Keratinocyte (primary cell): ENCODE measurements at regions not wholly inside any gene's neighbourhood (a gene's known extent, or its start where the extent isn't known, plus 50 kb on each side); places are given as distances from the start of the nearest gene placed in this dataset.
"Not testable (repeated sequence)": the region's sequence is repeated elsewhere in the genome, so short reads cannot be mapped to it uniquely, and the experiment has no call there.

Experiments used
- DNase-seq: peaks from one replicate; pipeline ENCODE4 v3.0.0-alpha.2; 2011; ENCODE audit warnings: low read depth, missing footprints, low spot score
- FAIRE-seq: peaks from 2 replicates; lab custom pipeline; 2011; peaks lifted over from hg19 to GRCh38; lab: Jason Lieb, UNC
- H2AFZ ChIP-seq: 2 replicates; pipeline ENCODE4 v1.6.0; 2012; ENCODE audit warnings: low read length, control low read depth, inconsistent platforms; ENCODE audit not compliant: control insufficient read depth
- H3K27ac ChIP-seq: 2 replicates; pipeline ENCODE4 v1.5.1; 2011; ENCODE audit warnings: low read length; ENCODE audit not compliant: control insufficient read depth, insufficient read depth
- H3K27me3 ChIP-seq: 3 replicates; pipeline ENCODE4 v1.6.0; 2011; ENCODE audit warnings: low read length; ENCODE audit not compliant: control insufficient read depth, insufficient read depth; ENCODE audit errors: extremely low read depth
- H3K36me3 ChIP-seq, 2 experiments: 2 replicates in 1 of 2; 3 replicates in 1 of 2; pipeline ENCODE4 v1.5.1; 2011; ENCODE audit warnings: low read length in 2 of 2, mild to moderate bottlenecking in 1 of 2; ENCODE audit not compliant: control insufficient read depth in 2 of 2, insufficient read depth in 2 of 2; ENCODE audit errors: extremely low read depth in 1 of 2
- H3K4me1 ChIP-seq: 3 replicates; pipeline ENCODE4 v1.5.1; 2011; ENCODE audit warnings: low read length; ENCODE audit not compliant: control insufficient read depth, insufficient read depth; ENCODE audit errors: extremely low read depth
- H3K4me2 ChIP-seq: 3 replicates; pipeline ENCODE4 v1.6.0; 2011; ENCODE audit warnings: low read depth, low read length; ENCODE audit not compliant: control insufficient read depth, insufficient read depth; ENCODE audit errors: extremely low read depth
- H3K4me3 ChIP-seq, 3 experiments: fragments of 200-600 bp in 1 of 3; sonication (generic) in 1 of 3; 2 replicates in 2 of 3; 3 replicates in 1 of 3; pipeline ENCODE4 v1.5.1; 2011 to 2016; ENCODE audit warnings: low read length in 3 of 3, mild to moderate bottlenecking in 3 of 3, control low read depth in 2 of 3, inconsistent platforms in 1 of 3, low read depth in 1 of 3, mixed read lengths in 1 of 3, mixed run types in 1 of 3, moderate library complexity in 1 of 3; ENCODE audit not compliant: control insufficient read depth in 2 of 3, insufficient read depth in 2 of 3; ENCODE audit errors: extremely low read depth in 1 of 3
- H3K79me2 ChIP-seq: 2 replicates; pipeline ENCODE4 v1.6.0; 2012; ENCODE audit warnings: low read length; ENCODE audit not compliant: control insufficient read depth, insufficient read depth
- H3K9ac ChIP-seq: 3 replicates; pipeline ENCODE4 v1.6.0; 2011; ENCODE audit warnings: low read length; ENCODE audit not compliant: control insufficient read depth, insufficient read depth; ENCODE audit errors: extremely low read depth
- H3K9me1 ChIP-seq: 3 replicates; pipeline ENCODE4 v1.6.0; 2011; ENCODE audit warnings: low read length; ENCODE audit not compliant: control insufficient read depth, insufficient read depth; ENCODE audit errors: extremely low read depth
- H3K9me3 ChIP-seq: 2 replicates; pipeline ENCODE4 v1.5.1; 2012; ENCODE audit warnings: low read depth, low read length; ENCODE audit not compliant: control insufficient read depth
- H4K20me1 ChIP-seq: 3 replicates; pipeline ENCODE4 v1.6.0; 2011; ENCODE audit warnings: low read length; ENCODE audit not compliant: control insufficient read depth, insufficient read depth; ENCODE audit errors: extremely low read depth
- dilution Hi-C: fragments of 300-500 bp; cut with MboI; formaldehyde crosslinking; loops from one replicate; pipeline ENCODE4 v1.7.0; 2020; ENCODE audit warnings: low sequenced_read_pairs; ENCODE audit not compliant: extremely low pct_ligation_motif_present

DNA sequence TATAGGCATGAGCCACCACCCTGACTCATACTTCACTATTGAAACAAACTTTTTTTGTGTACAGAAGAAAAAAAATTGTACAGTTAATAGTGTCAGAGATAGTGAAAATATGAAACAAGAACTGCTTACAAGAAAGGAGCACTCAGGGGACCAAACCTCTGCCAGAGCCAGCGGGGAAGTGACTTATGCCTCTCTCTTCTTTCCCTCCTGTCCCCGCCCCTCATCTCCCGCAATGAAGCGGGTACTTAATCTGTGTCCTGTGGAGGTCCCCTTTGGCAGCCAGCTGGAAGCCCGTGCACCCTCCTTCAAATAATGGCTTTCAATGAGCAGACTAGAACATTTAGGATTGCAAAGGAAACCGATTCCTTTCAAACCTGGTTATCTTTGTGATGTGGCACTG lies 51.5 kb downstream of the PPIAL4A start:
- FAIRE-seq, H3K36me3 ChIP-seq, H2AFZ ChIP-seq, H3K9me1 ChIP-seq, H3K9ac ChIP-seq, H3K9me3 ChIP-seq, H3K27me3 ChIP-seq, H3K4me1 ChIP-seq, H3K79me2 ChIP-seq, DNase-seq, dilution Hi-C loops, H4K20me1 ChIP-seq, H3K4me3 ChIP-seq, H3K27ac ChIP-seq, H3K4me2 ChIP-seq: not testable (repeated sequence)

DNA sequence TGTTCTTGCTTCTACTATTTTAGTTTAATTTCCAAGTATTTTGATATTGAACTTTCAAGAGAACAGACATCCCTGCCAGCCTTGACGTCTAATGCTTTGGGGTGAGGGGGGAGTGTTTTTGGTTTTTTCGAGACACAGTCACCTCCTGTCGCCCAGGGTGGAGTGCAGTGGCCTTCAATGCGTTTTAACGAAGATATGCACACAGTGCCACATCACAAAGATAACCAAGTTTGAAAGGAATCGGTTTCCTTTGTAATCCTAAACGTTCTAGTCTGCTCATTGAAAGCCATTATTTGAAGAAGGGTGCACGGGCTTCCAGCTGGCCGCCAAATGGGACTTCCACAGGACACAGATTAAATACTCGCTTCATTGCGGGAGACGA lies 52.3 kb downstream of the PPIAL4A start:
- Histone ChIP-seq H2AFZ (peak overlapping the region; percentile 44), H3K4me3 (peak overlapping the region in 2 of 3 experiments; percentile 24 to 47), H3K4me2 (peak overlapping the region; percentile 43), H3K9ac (peak overlapping the region; percentile 77), H3K27ac (peak overlapping the region; percentile 60)
- H3K36me3 ChIP-seq, H3K27me3 ChIP-seq, FAIRE-seq, H3K79me2 ChIP-seq, H3K9me3 ChIP-seq, DNase-seq, H4K20me1 ChIP-seq, H3K9me1 ChIP-seq, H3K4me1 ChIP-seq, dilution Hi-C loops: not testable (repeated sequence)

DNA sequence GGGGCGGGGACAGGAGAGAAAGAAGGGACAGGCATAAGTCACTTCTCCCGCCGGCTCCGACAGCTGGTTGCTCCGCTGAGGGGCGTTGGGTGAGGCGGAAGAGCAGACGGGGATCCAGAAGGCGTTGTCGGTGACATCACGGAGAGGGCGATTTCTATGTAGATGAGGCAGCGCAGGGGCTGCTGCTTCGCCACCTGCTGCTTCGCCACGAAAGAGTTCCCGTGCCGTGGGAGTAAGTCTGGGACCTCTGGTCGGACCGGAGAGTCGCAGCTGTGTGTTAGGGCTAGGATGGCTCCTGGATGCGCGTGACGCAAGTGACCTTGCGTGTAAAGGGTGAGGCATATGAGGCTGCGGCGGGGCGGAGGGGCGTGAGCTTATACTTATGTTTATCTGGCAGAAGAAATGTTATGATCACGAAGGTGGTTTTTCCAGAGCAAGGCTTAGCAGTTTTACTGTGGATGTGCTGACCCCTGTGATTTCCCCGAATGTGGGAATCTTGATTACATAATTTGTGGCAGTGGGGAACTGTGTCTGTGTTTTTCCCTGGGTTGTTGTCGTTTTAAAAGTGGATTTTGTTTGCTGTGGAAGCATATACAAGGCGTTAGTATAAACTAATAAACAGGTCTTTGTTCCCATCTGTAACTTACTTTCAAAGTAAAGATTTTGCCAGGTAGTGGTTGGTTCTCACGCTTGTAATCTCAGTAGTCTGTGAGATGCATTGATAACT lies 52.8 kb downstream of the PPIAL4A start:
- peak overlapping the region in 2 of 3 experiments; percentile 24 to 47 for H3K4me3 ChIP-seq
- dilution Hi-C loops, DNase-seq, H3K4me1 ChIP-seq, H4K20me1 ChIP-seq, H3K9me1 ChIP-seq, H3K9me3 ChIP-seq, FAIRE-seq, H3K27me3 ChIP-seq, H3K36me3 ChIP-seq, H3K79me2 ChIP-seq: not testable (repeated sequence)
- peak overlapping the region; percentile 77 for H3K9ac ChIP-seq
- peak overlapping the region; percentile 51 for H2AFZ ChIP-seq
- H3K4me2 ChIP-seq, result peak overlapping the region; percentile 43
- peak overlapping the region; percentile 60 for H3K27ac ChIP-seq

- H4K20me1 ChIP-seq, H3K4me3 ChIP-seq, H3K9ac ChIP-seq, FAIRE-seq, H3K79me2 ChIP-seq, H3K9me3 ChIP-seq, H3K27me3 ChIP-seq, H3K27ac ChIP-seq, dilution Hi-C loops, H3K36me3 ChIP-seq, H3K9me1 ChIP-seq, H2AFZ ChIP-seq, H3K4me2 ChIP-seq, H3K4me1 ChIP-seq, DNase-seq: not testable (repeated sequence)
These were observed 53.4 kb downstream of the PPIAL4A start for GRCh38 chr1:120942945-120943319.

GRCh38 chr1:120944691-120945090 lies 55.1 kb downstream of the PPIAL4A start:
- H3K4me1 ChIP-seq, DNase-seq, H3K36me3 ChIP-seq, H3K79me2 ChIP-seq, H2AFZ ChIP-seq, H3K9me1 ChIP-seq, H3K4me3 ChIP-seq, H4K20me1 ChIP-seq, FAIRE-seq, H3K27me3 ChIP-seq, dilution Hi-C loops, H3K27ac ChIP-seq, H3K4me2 ChIP-seq, H3K9me3 ChIP-seq, H3K9ac ChIP-seq: not testable (repeated sequence)
